ENCODE measurements at regions not wholly inside any gene's neighbourhood (a gene's known extent, or its start where the extent isn't known, plus 50 kb on each side); places are given as distances from the start of the nearest gene placed in this dataset.

DNA sequence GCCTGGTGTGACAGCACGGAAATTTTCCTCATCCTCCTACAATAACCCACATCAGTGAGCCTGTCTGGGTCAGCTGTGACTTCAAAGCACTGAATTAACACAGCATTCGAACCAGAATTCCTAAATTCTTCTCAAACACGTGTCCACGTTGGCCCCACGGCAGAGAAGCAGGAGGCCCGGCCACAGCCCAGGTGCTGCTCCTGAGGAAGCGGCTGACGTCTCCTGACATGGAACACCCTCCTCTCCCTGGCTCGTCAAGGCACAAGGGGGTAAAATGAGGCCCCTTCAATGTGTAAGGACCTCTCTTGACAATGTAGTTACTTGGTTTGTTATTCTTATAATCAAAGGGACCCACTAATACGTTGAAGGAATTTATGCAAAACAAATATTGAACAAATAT is 156.3 kb upstream of the GSC start:
- DNase-seq (ENCODE audit: insufficient read length, low spot score): no peak
- no peak for FAIRE-seq
- TF ChIP-seq, protein P1, sequence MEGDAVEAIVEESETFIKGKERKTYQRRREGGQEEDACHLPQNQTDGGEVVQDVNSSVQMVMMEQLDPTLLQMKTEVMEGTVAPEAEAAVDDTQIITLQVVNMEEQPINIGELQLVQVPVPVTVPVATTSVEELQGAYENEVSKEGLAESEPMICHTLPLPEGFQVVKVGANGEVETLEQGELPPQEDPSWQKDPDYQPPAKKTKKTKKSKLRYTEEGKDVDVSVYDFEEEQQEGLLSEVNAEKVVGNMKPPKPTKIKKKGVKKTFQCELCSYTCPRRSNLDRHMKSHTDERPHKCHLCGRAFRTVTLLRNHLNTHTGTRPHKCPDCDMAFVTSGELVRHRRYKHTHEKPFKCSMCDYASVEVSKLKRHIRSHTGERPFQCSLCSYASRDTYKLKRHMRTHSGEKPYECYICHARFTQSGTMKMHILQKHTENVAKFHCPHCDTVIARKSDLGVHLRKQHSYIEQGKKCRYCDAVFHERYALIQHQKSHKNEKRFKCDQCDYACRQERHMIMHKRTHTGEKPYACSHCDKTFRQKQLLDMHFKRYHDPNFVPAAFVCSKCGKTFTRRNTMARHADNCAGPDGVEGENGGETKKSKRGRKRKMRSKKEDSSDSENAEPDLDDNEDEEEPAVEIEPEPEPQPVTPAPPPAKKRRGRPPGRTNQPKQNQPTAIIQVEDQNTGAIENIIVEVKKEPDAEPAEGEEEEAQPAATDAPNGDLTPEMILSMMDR (IDR thresholded peaks at IDR 0.05; ENCODE audit: insufficient read depth, missing control alignments): no peak

GRCh38 chr14:94925416-94926173 is 155.7 kb upstream of the GSC start:
- FAIRE-seq: no peak
- DNase-seq (ENCODE audit: insufficient read length, low spot score): no peak
- TF ChIP-seq, protein P1 (IDR thresholded peaks at IDR 0.05; ENCODE audit: insufficient read depth, missing control alignments): no peak

DNA sequence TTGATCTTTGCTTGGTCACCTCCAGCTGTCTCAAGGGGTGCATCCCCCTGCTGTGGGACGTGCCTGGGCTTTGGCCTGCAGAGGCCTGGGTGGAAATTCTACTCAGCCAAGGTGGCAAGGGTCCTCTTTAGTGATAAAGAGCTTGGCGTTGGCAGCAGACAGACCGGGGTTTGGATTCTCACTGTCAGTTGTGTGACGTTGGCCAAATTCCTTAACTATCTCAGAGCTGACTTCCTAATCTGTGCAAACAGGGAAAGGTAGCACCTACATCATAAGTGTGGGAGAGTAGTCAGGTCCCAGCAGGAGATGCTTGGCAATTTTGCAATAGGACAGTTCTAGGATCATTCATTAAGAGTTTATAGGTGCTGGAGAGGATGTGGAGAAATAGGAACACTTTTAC is 154.3 kb upstream of the GSC start:
- DNase-seq (ENCODE audit: insufficient read length, low spot score): no peak
- TF ChIP-seq, protein P1 (IDR thresholded peaks at IDR 0.05; ENCODE audit: insufficient read depth, missing control alignments): no peak
- FAIRE-seq: no peak

DNA sequence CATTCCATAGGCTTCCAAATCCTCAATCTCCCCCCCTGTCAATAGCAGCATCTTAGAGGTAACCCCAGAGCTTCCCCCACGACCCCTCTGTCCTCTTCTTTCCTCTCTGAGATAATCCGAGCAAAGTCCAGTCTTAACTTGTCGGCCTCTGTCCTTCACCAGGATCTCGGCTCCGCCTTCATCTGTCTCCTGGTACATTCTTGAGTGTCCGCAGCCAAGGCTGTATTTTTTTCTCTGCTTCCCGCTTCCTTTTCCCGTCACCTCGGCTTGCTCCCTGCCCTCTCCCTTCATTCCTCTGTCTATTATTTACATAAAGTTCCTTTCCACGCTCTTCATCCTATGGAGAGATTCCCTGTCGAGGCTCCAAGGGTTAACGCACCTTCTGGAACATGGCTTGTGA is 153.9 kb upstream of the GSC start:
- no peak for FAIRE-seq
- no peak for DNase-seq (ENCODE audit: insufficient read length, low spot score)
- TF ChIP-seq, protein P1 (IDR thresholded peaks at IDR 0.05; ENCODE audit: insufficient read depth, missing control alignments): no peak

GRCh38 chr14:94922595-94923239 is 152.8 kb upstream of the GSC start:
- DNase-seq (ENCODE audit: insufficient read length, low spot score) (no peak), FAIRE-seq (no peak)
- TF ChIP-seq, protein P1 (IDR thresholded peaks at IDR 0.05; ENCODE audit: insufficient read depth, missing control alignments): no peak

DNA sequence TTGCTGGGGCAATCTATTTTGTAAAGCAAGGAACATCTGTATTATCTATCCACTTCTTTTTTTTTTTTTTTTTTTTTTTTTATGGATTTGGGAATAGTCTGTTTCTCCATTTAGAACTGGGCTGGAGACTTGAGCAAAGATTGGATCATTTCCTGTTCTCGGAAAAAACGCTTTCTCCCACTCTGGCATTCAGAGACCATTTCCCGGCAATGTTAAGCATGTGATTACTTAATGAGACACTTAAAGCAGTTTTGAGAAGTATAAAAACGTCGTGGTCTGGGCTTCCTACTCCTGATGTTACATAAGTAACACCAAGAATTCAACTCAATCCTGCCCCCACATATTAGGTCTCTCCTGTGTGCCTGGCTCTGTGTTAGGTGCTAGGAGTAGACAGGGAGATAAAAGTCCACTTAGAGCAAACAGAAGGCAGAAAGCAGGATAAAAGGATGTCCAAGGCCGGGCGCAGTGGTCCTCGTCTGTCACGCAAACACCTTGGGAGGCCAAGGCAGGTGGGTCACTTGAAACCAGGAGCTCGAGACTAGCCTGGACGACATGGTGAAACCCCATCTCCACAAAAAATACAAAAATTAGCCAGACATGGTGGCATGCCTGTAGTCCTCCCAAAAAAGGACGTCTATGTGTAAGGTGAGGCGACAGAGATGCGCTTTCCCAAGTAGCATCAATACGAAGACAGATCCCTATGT is 152.1 kb upstream of the GSC start:
- DNase-seq (ENCODE audit: insufficient read length, low spot score): no peak
- FAIRE-seq: no peak
- TF ChIP-seq, protein P1 (IDR thresholded peaks at IDR 0.05; ENCODE audit: insufficient read depth, missing control alignments): no peak

All from D721Med (cell line).